Left cardiac atrium (tissue), 4 donors: ENCODE measurements at regions not wholly inside any gene's neighbourhood (a gene's known extent, or its start where the extent isn't known, plus 50 kb on each side); places are given as distances from the start of the nearest gene placed in this dataset.
"Not testable (repeated sequence)": the region's sequence is repeated elsewhere in the genome, so short reads cannot be mapped to it uniquely, and the experiment has no call there.

Experiments
- ATAC-seq, 2 donors: fragments of 200-7000 bp; cut with Tn5 transposase; one replicate each; pipeline ENCODE4 v1.9.1; 2020; ENCODE audit warnings: mild to moderate bottlenecking in 2 of 2, moderate library complexity in 2 of 2
- DNase-seq: peaks from one replicate; pipeline ENCODE4 v3.0.0-alpha.2; 2020
- intact Hi-C, 2 donors: fragments of 100-400 bp; cut with DNase I; formaldehyde crosslinking; loops; one replicate each; pipeline versions ENCODE4 v1.14.1 to v1.15.1; 2022 to 2023
- donor health status: DM: no; HTN: yes; CAD: no.
- donor health status: DM: no; HTN: yes; CAD: no; lungs with severe emphysema.
- donor health status: DM: yes; HTN: yes; CAD: no.
- donor health status: Dilated cardiomyopathy.

GRCh38 chr19:23597661-23598060, 89.4 kb downstream of the ZNF675 start:
- intact Hi-C loops, result no loop called here
- ATAC-seq, result no peak
- no peak for DNase-seq

- intact Hi-C loops, result no loop called here
- no peak for DNase-seq
- ATAC-seq, result no peak
Measured at GRCh38 chr19:23596872-23597271, 90.1 kb downstream of the ZNF675 start.

GRCh38 chr19:23594311-23594710, 92.7 kb downstream of the ZNF675 start:
- ATAC-seq, DNase-seq, intact Hi-C loops: not testable (repeated sequence)

GRCh38 chr19:23587546-23587945, 99.5 kb downstream of the ZNF675 start:
- ATAC-seq (no peak), DNase-seq (no peak)
- intact Hi-C loops, result no loop called here

GRCh38 chr19:23577501-23577900, 109.5 kb downstream of the ZNF675 start:
- ATAC-seq (no peak), DNase-seq (no peak)
- intact Hi-C loops, result no loop called here

GRCh38 chr19:23571175-23571574, 115.8 kb downstream of the ZNF675 start:
- no peak for ATAC-seq
- no peak for DNase-seq
- intact Hi-C loops, result no loop called here

GRCh38 chr19:23568116-23568515, 118.9 kb downstream of the ZNF675 start:
- ATAC-seq, DNase-seq, intact Hi-C loops: not testable (repeated sequence)

GRCh38 chr19:23565256-23565655, 121.8 kb downstream of the ZNF675 start:
- no peak for ATAC-seq
- intact Hi-C loops, result no loop called here
- no peak for DNase-seq

GRCh38 chr19:23563326-23563725, 123.7 kb downstream of the ZNF675 start:
- ATAC-seq, result no peak
- intact Hi-C loops, result no loop called here

GRCh38 chr19:23561341-23561740, 125.7 kb downstream of the ZNF675 start:
- no peak for DNase-seq
- intact Hi-C loops, result no loop called here
- ATAC-seq, result no peak

More at GRCh38 chr19:23563326-23563725, 123.7 kb downstream of the ZNF675 start:
- no peak for DNase-seq

GRCh38 chr19:23560051-23560450, 127.0 kb downstream of the ZNF675 start:
- DNase-seq (no peak), ATAC-seq (no peak)
- intact Hi-C loops, result no loop called here

- no peak for DNase-seq
- intact Hi-C loops, result no loop called here
- ATAC-seq, result no peak
Measured at GRCh38 chr19:23558541-23558940, 128.5 kb downstream of the ZNF675 start.

GRCh38 chr19:23557381-23557780, 129.6 kb downstream of the ZNF675 start:
- ATAC-seq (no peak), DNase-seq (no peak)
- intact Hi-C loops, result no loop called here

GRCh38 chr19:23554548-23554947, 132.5 kb downstream of the ZNF675 start:
- no peak for ATAC-seq
- intact Hi-C loops, result no loop called here
- no peak for DNase-seq

GRCh38 chr19:23550102-23550501, 136.9 kb downstream of the ZNF675 start:
- intact Hi-C loops, DNase-seq, ATAC-seq: not testable (repeated sequence)

- DNase-seq (no peak), ATAC-seq (no peak)
- intact Hi-C loops, result no loop called here
Measured at GRCh38 chr19:23547816-23548430, 139.1 kb downstream of the ZNF675 start.

- ATAC-seq (no peak), DNase-seq (no peak)
- intact Hi-C loops, result no loop called here
Measured at GRCh38 chr19:23547156-23547555, 139.9 kb downstream of the ZNF675 start.

GRCh38 chr19:23543351-23543750, 143.7 kb downstream of the ZNF675 start:
- intact Hi-C loops, result no loop called here
- DNase-seq (no peak), ATAC-seq (no peak)

GRCh38 chr19:23542562-23542961, 144.4 kb downstream of the ZNF675 start:
- intact Hi-C loops, result no loop called here
- ATAC-seq, result no peak

GRCh38 chr19:23541991-23542390, 145.0 kb downstream of the ZNF675 start:
- DNase-seq (no peak), ATAC-seq (no peak)
- intact Hi-C loops, result no loop called here

More at GRCh38 chr19:23542562-23542961, 144.4 kb downstream of the ZNF675 start:
- no peak for DNase-seq

- DNase-seq, ATAC-seq, intact Hi-C loops: not testable (repeated sequence)
Measured at GRCh38 chr19:23540180-23540579, 144.9 kb upstream of the ZNF91 start.

GRCh38 chr19:23539499-23539898, 144.2 kb upstream of the ZNF91 start:
- DNase-seq (no peak), ATAC-seq (no peak)
- intact Hi-C loops, result no loop called here
